ENCODE measurements at regions not wholly inside any gene's neighbourhood (a gene's known extent, or its start where the extent isn't known, plus 50 kb on each side); places are given as distances from the start of the nearest gene placed in this dataset.
A peak's percentile ranks its signal among the peaks of the same experiment; 100 is the strongest.

- TF ChIP-seq HMGXB4 (CRISPR knock-in tag; IDR thresholded peaks at IDR 0.05; ENCODE audit: borderline replicate concordance in 1 of 2, low read depth in 1 of 2) (0 out of 4 replicates have a peak, but pooled peaks have one; percentile 19 to 21), HMGA1 (CRISPR knock-in tag; conservative IDR thresholded peaks at IDR 0.05) (no peak), THRA (CRISPR knock-in tag; IDR thresholded peaks at IDR 0.05; ENCODE audit: borderline replicate concordance) (peak; percentile 66), FOXO1 (CRISPR knock-in tag; IDR thresholded peaks at IDR 0.05) (peak; percentile 94), PATZ1 (CRISPR knock-in tag; IDR thresholded peaks at IDR 0.05) (peak; percentile 90), HMG20B (CRISPR knock-in tag; conservative IDR thresholded peaks at IDR 0.05) (peak; percentile 66; the same call in 1 of the 2 replicates), MLLT10 (CRISPR knock-in tag; IDR thresholded peaks at IDR 0.05) (no peak), SSRP1 (CRISPR knock-in tag; IDR thresholded peaks at IDR 0.05) (0 out of 2 replicates have a peak, but pooled peaks have one; percentile 23), NR2C2 (CRISPR knock-in tag; IDR thresholded peaks at IDR 0.05; ENCODE audit: borderline replicate concordance) (0 out of 2 replicates have a peak, but pooled peaks have one; percentile 40), TBX2 (CRISPR knock-in tag; IDR thresholded peaks at IDR 0.05; ENCODE audit: borderline replicate concordance) (peak; percentile 96), SMAD1 (CRISPR knock-in tag; IDR thresholded peaks at IDR 0.05; ENCODE audit: borderline replicate concordance, low read depth) (no peak), STAT6 (CRISPR knock-in tag; IDR thresholded peaks at IDR 0.05; ENCODE audit: borderline replicate concordance) (peak; percentile 60; the same call in 1 of the 2 replicates), FOXP4 (CRISPR knock-in tag; IDR thresholded peaks at IDR 0.05) (peak; percentile 95), KLF9 (CRISPR knock-in tag; IDR thresholded peaks at IDR 0.05; ENCODE audit: low read depth) (no peak), ZNF597 (CRISPR knock-in tag; IDR thresholded peaks at IDR 0.05) (no peak), NR2F2 (IDR thresholded peaks at IDR 0.05; ENCODE audit: borderline replicate concordance, low read depth) (peak; percentile 25; the same call in 1 of the 2 replicates), RXRB (CRISPR knock-in tag; IDR thresholded peaks at IDR 0.05; ENCODE audit: borderline replicate concordance) (peak; percentile 79; the same call in 1 of the 2 replicates)
These were observed 141.1 kb upstream of the IRF2BP2 start (continued) for GRCh38 chr1:234750922-234751627.
